Endothelial cell of umbilical vein (primary cell): ENCODE measurements at regions not wholly inside any gene's neighbourhood (a gene's known extent, or its start where the extent isn't known, plus 50 kb on each side); places are given as distances from the start of the nearest gene placed in this dataset.

Experiments used
- BruUV-seq: library from RNA; stranded (reverse); fragments of 400-500 nt; replicated peaks from 2 replicates; lab custom pipeline; 2021; lab: Mats Ljungman, UMichigan
- CTCF ChIA-PET: fragments of 300-600, 350-600 bp; sonication (Branson Sonifier 250); formaldehyde crosslinking; loops from one replicate; lab custom pipeline; 2021; ENCODE audit warnings: antibody characterized with exemption, inconsistent platforms; lab: Charles Lee
- POLR2A ChIA-PET: fragments of 300-600, 350-600 bp; sonication (Branson Sonifier 250); formaldehyde crosslinking; loops from one replicate; lab custom pipeline; 2021; ENCODE audit warnings: antibody characterized with exemption, inconsistent platforms; lab: Charles Lee
- DNase-seq: peaks from one replicate; pipeline ENCODE4 v3.0.0-alpha.2; 2011; ENCODE audit warnings: low read depth, low spot score
- FAIRE-seq: peaks from 2 replicates; lab custom pipeline; 2011; peaks lifted over from hg19 to GRCh38; lab: Jason Lieb, UNC
- H2AFZ ChIP-seq: 2 replicates; pipeline ENCODE4 v1.6.0; 2012; ENCODE audit warnings: low read depth, low read length, control low read depth, inconsistent platforms
- H3K27ac ChIP-seq: 2 replicates; pipeline ENCODE4 v1.5.1; 2011; ENCODE audit warnings: low read depth, mild to moderate bottlenecking, control low read depth, low read length, moderate library complexity; ENCODE audit not compliant: insufficient read depth
- H3K27me3 ChIP-seq, 2 experiments: 2 replicates each; pipeline versions ENCODE4 v1.6.0 to v1.6.1; 2011; ENCODE audit warnings: low read length in 2 of 2, mixed read lengths in 1 of 2; ENCODE audit not compliant: control insufficient read depth in 2 of 2, insufficient read depth in 2 of 2
- H3K36me3 ChIP-seq, 2 experiments: 2 replicates in 1 of 2; 3 replicates in 1 of 2; pipeline ENCODE4 v1.5.1; 2011; ENCODE audit warnings: low read length in 2 of 2, mild to moderate bottlenecking in 1 of 2, moderate library complexity in 1 of 2; ENCODE audit not compliant: control insufficient read depth in 2 of 2, insufficient read depth in 2 of 2; ENCODE audit errors: extremely low read depth in 1 of 2
- H3K4me1 ChIP-seq: 3 replicates; pipeline ENCODE4 v1.5.1; 2011; ENCODE audit warnings: mild to moderate bottlenecking, low read length; ENCODE audit not compliant: control insufficient read depth, insufficient read depth; ENCODE audit errors: extremely low read depth
- H3K4me2 ChIP-seq: 2 replicates; pipeline ENCODE4 v1.6.1; 2011; ENCODE audit warnings: low read length, control low read depth, mixed read lengths; ENCODE audit not compliant: insufficient read depth
- H3K4me3 ChIP-seq, 3 experiments: fragments of 200-600 bp in 1 of 3; sonication (generic), shearing (Covaris generic) in 1 of 3; replicated peaks in 1 of 3; 2 replicates each; pipeline ENCODE4 v1.5.1; 2011 to 2016; ENCODE audit warnings: control low read depth in 3 of 3, low read length in 3 of 3, mild to moderate bottlenecking in 2 of 3, inconsistent platforms in 1 of 3, low read depth in 1 of 3, moderate library complexity in 1 of 3; ENCODE audit not compliant: insufficient read depth in 1 of 3
- H3K79me2 ChIP-seq: 2 replicates; pipeline ENCODE4 v1.6.0; 2012; ENCODE audit warnings: low read length, inconsistent platforms; ENCODE audit not compliant: control insufficient read depth, insufficient read depth
- H3K9ac ChIP-seq: replicated peaks from 2 replicates; pipeline ENCODE3; 2011; ENCODE audit warnings: low read length, control low read depth; ENCODE audit not compliant: insufficient read depth; ENCODE audit errors: extremely low read depth
- H3K9me1 ChIP-seq: replicated peaks from 3 replicates; pipeline ENCODE4 v1.6.0; 2011; ENCODE audit warnings: mild to moderate bottlenecking, low read length; ENCODE audit not compliant: control insufficient read depth, insufficient read depth; ENCODE audit errors: extremely low read depth
- H3K9me3 ChIP-seq: replicated peaks from 2 replicates; pipeline ENCODE4 v1.5.1; 2012; ENCODE audit warnings: low read length, inconsistent platforms; ENCODE audit not compliant: control insufficient read depth, insufficient read depth
- H4K20me1 ChIP-seq: replicated peaks from 2 replicates; pipeline ENCODE3; 2011; ENCODE audit warnings: mild to moderate bottlenecking, low read length; ENCODE audit not compliant: control insufficient read depth, insufficient read depth; ENCODE audit errors: extremely low read depth
- EZH2 ChIP-seq: IDR thresholded peaks from 2 replicates; pipeline ENCODE4 v1.6.1; 2012; ENCODE audit warnings: borderline replicate concordance, low read depth, mild to moderate bottlenecking, moderate library complexity, low read length, inconsistent platforms; ENCODE audit not compliant: severe bottlenecking
- FOS ChIP-seq: IDR thresholded peaks from 2 replicates; pipeline ENCODE4 v1.6.1; 2011; ENCODE audit warnings: mild to moderate bottlenecking, low read length, moderate library complexity, borderline replicate concordance; ENCODE audit not compliant: insufficient read depth
- GATA2 ChIP-seq: IDR thresholded peaks from 2 replicates; pipeline ENCODE4 v1.7.0; 2011; ENCODE audit warnings: low read depth, mild to moderate bottlenecking, moderate library complexity, mixed read lengths, low read length; ENCODE audit not compliant: insufficient read length, insufficient read depth
- JUN ChIP-seq: IDR thresholded peaks from 2 replicates; pipeline ENCODE4 v1.6.1; 2011; ENCODE audit warnings: borderline replicate concordance, low read depth; ENCODE audit not compliant: insufficient read length, insufficient read depth
- MYC ChIP-seq: IDR thresholded peaks from one replicate; pipeline ENCODE4 v1.6.1; 2011; ENCODE audit warnings: mild to moderate bottlenecking, low read depth, low read length
- POLR2A ChIP-seq: IDR thresholded peaks from 2 replicates; pipeline ENCODE4 v1.6.1; 2012; ENCODE audit warnings: low read depth, mild to moderate bottlenecking, control low read depth, low read length
- POLR2AphosphoS5 ChIP-seq: IDR thresholded peaks from 2 replicates; pipeline ENCODE4 v1.6.1; 2012; ENCODE audit warnings: low read depth, mild to moderate bottlenecking, control low read depth, low read length, moderate library complexity; ENCODE audit not compliant: insufficient read depth
- dilution Hi-C: fragments of 300-500 bp; cut with MboI; formaldehyde crosslinking; loops from one replicate; pipeline ENCODE4 v1.15.0; 2019; ENCODE audit warnings: low sequenced_read_pairs; ENCODE audit not compliant: extremely low pct_ligation_motif_present
- intact Hi-C: fragments of 100-400 bp; cut with micrococcal nuclease; formaldehyde crosslinking; loops from one replicate; pipeline ENCODE4 v1.10.0; 2022
- TF ChIP-seq, protein P1 (sequence below): IDR thresholded peaks from 2 replicates; pipeline ENCODE4 v1.6.1; 2011; ENCODE audit not compliant: insufficient read depth, insufficient read length
- TF ChIP-seq, protein P2 (sequence below), 2 donors: IDR thresholded peaks; 1 replicate in 1 of 2; 2 replicates in 1 of 2; pipeline ENCODE4 v1.5.1; 2011; ENCODE audit warnings: low read length in 2 of 2, mild to moderate bottlenecking in 2 of 2, moderate library complexity in 2 of 2, control low read depth in 1 of 2, inconsistent platforms in 1 of 2, low read depth in 1 of 2; ENCODE audit not compliant: insufficient read depth in 1 of 2; ENCODE audit errors: extremely low read depth in 1 of 2

GRCh38 chr4:162837241-162837640 is 329.4 kb downstream of the NAF1 start:
- dilution Hi-C loops (no loop called here), intact Hi-C loops (no loop called here)
- H3K9me3 ChIP-seq = peaks cover 3% of the 10 kb centered on the region
- DNase-seq = no peak
- H3K9ac ChIP-seq = no peak overlapping the region
- no peaks in the 10 kb centered on the region for H4K20me1 ChIP-seq
- H3K27me3 ChIP-seq = no peaks in the 10 kb centered on the region
- no peak overlapping the region for H2AFZ ChIP-seq
- H3K9me1 ChIP-seq = no peaks in the 10 kb centered on the region
- TF ChIP-seq, protein P1, sequence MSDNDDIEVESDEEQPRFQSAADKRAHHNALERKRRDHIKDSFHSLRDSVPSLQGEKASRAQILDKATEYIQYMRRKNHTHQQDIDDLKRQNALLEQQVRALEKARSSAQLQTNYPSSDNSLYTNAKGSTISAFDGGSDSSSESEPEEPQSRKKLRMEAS = no peak
- TF ChIP-seq FOS (no peak), JUN (no peak), EZH2 (no peak), MYC (no peak), GATA2 (no peak), POLR2A (no peak), POLR2AphosphoS5 (no peak)
- TF ChIP-seq, protein P2, sequence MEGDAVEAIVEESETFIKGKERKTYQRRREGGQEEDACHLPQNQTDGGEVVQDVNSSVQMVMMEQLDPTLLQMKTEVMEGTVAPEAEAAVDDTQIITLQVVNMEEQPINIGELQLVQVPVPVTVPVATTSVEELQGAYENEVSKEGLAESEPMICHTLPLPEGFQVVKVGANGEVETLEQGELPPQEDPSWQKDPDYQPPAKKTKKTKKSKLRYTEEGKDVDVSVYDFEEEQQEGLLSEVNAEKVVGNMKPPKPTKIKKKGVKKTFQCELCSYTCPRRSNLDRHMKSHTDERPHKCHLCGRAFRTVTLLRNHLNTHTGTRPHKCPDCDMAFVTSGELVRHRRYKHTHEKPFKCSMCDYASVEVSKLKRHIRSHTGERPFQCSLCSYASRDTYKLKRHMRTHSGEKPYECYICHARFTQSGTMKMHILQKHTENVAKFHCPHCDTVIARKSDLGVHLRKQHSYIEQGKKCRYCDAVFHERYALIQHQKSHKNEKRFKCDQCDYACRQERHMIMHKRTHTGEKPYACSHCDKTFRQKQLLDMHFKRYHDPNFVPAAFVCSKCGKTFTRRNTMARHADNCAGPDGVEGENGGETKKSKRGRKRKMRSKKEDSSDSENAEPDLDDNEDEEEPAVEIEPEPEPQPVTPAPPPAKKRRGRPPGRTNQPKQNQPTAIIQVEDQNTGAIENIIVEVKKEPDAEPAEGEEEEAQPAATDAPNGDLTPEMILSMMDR (IDR thresholded peaks at IDR 0.05; ENCODE audit: extremely low read depth in 1 of 2, insufficient read depth in 1 of 2, low read depth in 1 of 2, low read length in 2 of 2) = no peak
- ChIA-PET CTCF (no interaction called here), POLR2A (no interaction called here)
- no peaks in the 10 kb centered on the region for H3K4me1 ChIP-seq
- no peaks in the 10 kb centered on the region for H3K79me2 ChIP-seq
- H3K27ac ChIP-seq = no peak overlapping the region
- no peak overlapping the region for H3K4me2 ChIP-seq
- no TSS peak for BruUV-seq
- no peak overlapping the region for H3K4me3 ChIP-seq
- no peak for FAIRE-seq
- no peaks in the 10 kb centered on the region for H3K36me3 ChIP-seq
